Skin epidermis (tissue), 12 donors: ENCODE measurements at regions not wholly inside any gene's neighbourhood (a gene's known extent, or its start where the extent isn't known, plus 50 kb on each side); places are given as distances from the start of the nearest gene placed in this dataset.

Source experiments
- H3K27ac ChIP-seq, 21 experiments: fragments of 200-600 bp; sonication (generic) in 11 of 21; one replicate each; pipeline ENCODE4 v1.5.0; 2020; ENCODE audit warnings: mild to moderate bottlenecking in 3 of 21, inconsistent platforms in 2 of 21, moderate library complexity in 2 of 21
- H3K4me3 ChIP-seq, 7 experiments: fragments of 200-600 bp; sonication (generic) in 2 of 7; one replicate each; pipeline ENCODE4 v1.5.0; 2020; ENCODE audit warnings: inconsistent platforms in 2 of 7, mild to moderate bottlenecking in 2 of 7, moderate library complexity in 1 of 7

- no peak overlapping the region for H3K27ac ChIP-seq
Measured at GRCh38 chr4:71148545-71148944, 155.1 kb downstream of the DCK start.

GRCh38 chr4:71151054-71151453 lies 157.6 kb downstream of the DCK start:
- no peak overlapping the region for H3K4me3 ChIP-seq
- H3K27ac ChIP-seq = no peak overlapping the region

More at GRCh38 chr4:71148545-71148944, 155.1 kb downstream of the DCK start:
- H3K4me3 ChIP-seq = no peak overlapping the region

- Histone ChIP-seq H3K4me3 (no peak overlapping the region), H3K27ac (no peak overlapping the region)
Measured at GRCh38 chr4:71156616-71157015, 163.2 kb downstream of the DCK start.

- no peak overlapping the region for H3K4me3 ChIP-seq
- H3K27ac ChIP-seq = no peak overlapping the region
Measured at GRCh38 chr4:71162386-71162785, 168.9 kb downstream of the DCK start.

- Histone ChIP-seq H3K27ac (no peak overlapping the region), H3K4me3 (no peak overlapping the region)
Measured at GRCh38 chr4:71163317-71163716, 169.9 kb downstream of the DCK start.

- H3K4me3 ChIP-seq = no peak overlapping the region
- H3K27ac ChIP-seq = no peak overlapping the region
Measured at GRCh38 chr4:71167083-71167482, 171.7 kb upstream of the SLC4A4 start.

GRCh38 chr4:71171592-71171991 lies 167.2 kb upstream of the SLC4A4 start:
- Histone ChIP-seq H3K27ac (no peak overlapping the region), H3K4me3 (no peak overlapping the region)

GRCh38 chr4:71181332-71181731 lies 157.5 kb upstream of the SLC4A4 start:
- H3K4me3 ChIP-seq = no peak overlapping the region
- no peak overlapping the region for H3K27ac ChIP-seq

- Histone ChIP-seq H3K4me3 (no peak overlapping the region), H3K27ac (no peak overlapping the region)
Measured at GRCh38 chr4:71184195-71184781, 154.5 kb upstream of the SLC4A4 start.

GRCh38 chr4:71185037-71185436 lies 153.8 kb upstream of the SLC4A4 start:
- Histone ChIP-seq H3K4me3 (no peak overlapping the region), H3K27ac (no peak overlapping the region)

- H3K27ac ChIP-seq = no peak overlapping the region
- peak overlapping the region in 6 of 7 experiments; percentile 44 to 62 (median 50) for H3K4me3 ChIP-seq
Measured at GRCh38 chr4:71186257-71186565, 152.6 kb upstream of the SLC4A4 start.

- H3K27ac ChIP-seq = peak overlapping the region in 4 of 21 experiments; percentile 33 to 61 (median 42)
Measured at GRCh38 chr4:71186566-71187403, 152.0 kb upstream of the SLC4A4 start.

GRCh38 chr4:71187404-71188155 lies 151.2 kb upstream of the SLC4A4 start:
- Histone ChIP-seq H3K27ac (peak overlapping the region in 2 of 21 experiments; percentile 34 to 49), H3K4me3 (peak overlapping the region; percentile 43 to 62 (median 49))

More at GRCh38 chr4:71186566-71187403, 152.0 kb upstream of the SLC4A4 start:
- peak overlapping the region; percentile 43 to 62 (median 49) for H3K4me3 ChIP-seq

- H3K4me3 ChIP-seq = peak overlapping the region in 1 of 7 experiments; percentile 46
- no peak overlapping the region for H3K27ac ChIP-seq
Measured at GRCh38 chr4:71188156-71188640, 150.6 kb upstream of the SLC4A4 start.

GRCh38 chr4:71188951-71189350 lies 149.9 kb upstream of the SLC4A4 start:
- H3K4me3 ChIP-seq = no peak overlapping the region

GRCh38 chr4:71189471-71189870 lies 149.3 kb upstream of the SLC4A4 start:
- Histone ChIP-seq H3K4me3 (no peak overlapping the region), H3K27ac (no peak overlapping the region)

More at GRCh38 chr4:71188951-71189350, 149.9 kb upstream of the SLC4A4 start:
- H3K27ac ChIP-seq = no peak overlapping the region

- no peak overlapping the region for H3K27ac ChIP-seq
- H3K4me3 ChIP-seq = no peak overlapping the region
Measured at GRCh38 chr4:71194454-71194853, 144.4 kb upstream of the SLC4A4 start.

- H3K27ac ChIP-seq = no peak overlapping the region
- no peak overlapping the region for H3K4me3 ChIP-seq
Measured at GRCh38 chr4:71195924-71196323, 142.9 kb upstream of the SLC4A4 start.

- H3K4me3 ChIP-seq = no peak overlapping the region
- H3K27ac ChIP-seq = no peak overlapping the region
Measured at GRCh38 chr4:71198958-71199357, 139.9 kb upstream of the SLC4A4 start.

GRCh38 chr4:71201057-71201456 lies 137.8 kb upstream of the SLC4A4 start:
- Histone ChIP-seq H3K27ac (no peak overlapping the region), H3K4me3 (no peak overlapping the region)
